ENCODE measurements at regions not wholly inside any gene's neighbourhood (a gene's known extent, or its start where the extent isn't known, plus 50 kb on each side); places are given as distances from the start of the nearest gene placed in this dataset.

GRCh38 chr5:148003226-148003625 is 60.6 kb upstream of the SPINK5 start:
- H3K4me1 Mint-ChIP-seq = peaks cover 5% of the 10 kb centered on the region

GRCh38 chr5:148002451-148002850 is 61.3 kb upstream of the SPINK5 start:
- WGBS, 2 experiments (ENCODE audit: insufficient coverage in 1 of 2, insufficient read length in 1 of 2) = 64 to 67% methylated on average over 3 of the region's 3 CpGs
- H3K27me3 Mint-ChIP-seq (ENCODE audit: insufficient read depth) = no peaks in the 10 kb centered on the region
- Histone ChIP-seq H3K9me3 (ENCODE audit: control insufficient read depth, low read length) (peaks cover 38% of the 10 kb centered on the region), H3K27ac (ENCODE audit: low read depth, low read length) (no peak overlapping the region), H3K4me1 (ENCODE audit: control insufficient read depth, insufficient read depth, low read length) (no peaks in the 10 kb centered on the region), H3K9ac (ENCODE audit: extremely low read depth, low read length, poor library complexity, severe bottlenecking) (no peak overlapping the region), H3K27me3 (ENCODE audit: control insufficient read depth, insufficient read depth, low read length, poor library complexity, severe bottlenecking) (no peaks in the 10 kb centered on the region), H3K36me3 (ENCODE audit: control insufficient read depth, insufficient read depth, low read length) (peaks cover 13% of the 10 kb centered on the region), H3K4me3 (ENCODE audit: low read length) (peak overlapping the region; percentile 29)
- TF ChIP-seq, protein P1, sequence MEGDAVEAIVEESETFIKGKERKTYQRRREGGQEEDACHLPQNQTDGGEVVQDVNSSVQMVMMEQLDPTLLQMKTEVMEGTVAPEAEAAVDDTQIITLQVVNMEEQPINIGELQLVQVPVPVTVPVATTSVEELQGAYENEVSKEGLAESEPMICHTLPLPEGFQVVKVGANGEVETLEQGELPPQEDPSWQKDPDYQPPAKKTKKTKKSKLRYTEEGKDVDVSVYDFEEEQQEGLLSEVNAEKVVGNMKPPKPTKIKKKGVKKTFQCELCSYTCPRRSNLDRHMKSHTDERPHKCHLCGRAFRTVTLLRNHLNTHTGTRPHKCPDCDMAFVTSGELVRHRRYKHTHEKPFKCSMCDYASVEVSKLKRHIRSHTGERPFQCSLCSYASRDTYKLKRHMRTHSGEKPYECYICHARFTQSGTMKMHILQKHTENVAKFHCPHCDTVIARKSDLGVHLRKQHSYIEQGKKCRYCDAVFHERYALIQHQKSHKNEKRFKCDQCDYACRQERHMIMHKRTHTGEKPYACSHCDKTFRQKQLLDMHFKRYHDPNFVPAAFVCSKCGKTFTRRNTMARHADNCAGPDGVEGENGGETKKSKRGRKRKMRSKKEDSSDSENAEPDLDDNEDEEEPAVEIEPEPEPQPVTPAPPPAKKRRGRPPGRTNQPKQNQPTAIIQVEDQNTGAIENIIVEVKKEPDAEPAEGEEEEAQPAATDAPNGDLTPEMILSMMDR (conservative IDR thresholded peaks at IDR 0.05) = no peak
- no peak overlapping the region for H3K27ac Mint-ChIP-seq
- H3K4me3 Mint-ChIP-seq = no peak overlapping the region
- peaks cover 62% of the 10 kb centered on the region for H3K36me3 Mint-ChIP-seq (ENCODE audit: low read depth)
- peaks cover 43% of the 10 kb centered on the region for H3K9me3 Mint-ChIP-seq
- no peak for DNase-seq
- peaks cover 6% of the 10 kb centered on the region for H3K4me1 Mint-ChIP-seq

More at GRCh38 chr5:148003226-148003625, 60.6 kb upstream of the SPINK5 start:
- TF ChIP-seq, protein P1 (conservative IDR thresholded peaks at IDR 0.05) = no peak
- Mint-ChIP-seq H3K27ac (no peak overlapping the region), H3K27me3 (ENCODE audit: insufficient read depth) (no peaks in the 10 kb centered on the region), H3K4me3 (no peak overlapping the region), H3K36me3 (ENCODE audit: low read depth) (peaks cover 66% of the 10 kb centered on the region), H3K9me3 (peaks cover 43% of the 10 kb centered on the region)
- no peaks in the 10 kb centered on the region for H3K27me3 ChIP-seq (ENCODE audit: control insufficient read depth, insufficient read depth, low read length, poor library complexity, severe bottlenecking)
- no peak overlapping the region for H3K9ac ChIP-seq (ENCODE audit: extremely low read depth, low read length, poor library complexity, severe bottlenecking)
- H3K36me3 ChIP-seq (ENCODE audit: control insufficient read depth, insufficient read depth, low read length) = peaks cover 19% of the 10 kb centered on the region
- no peak for DNase-seq
- H3K4me3 ChIP-seq (ENCODE audit: low read length) = no peak overlapping the region
- peaks cover 45% of the 10 kb centered on the region for H3K9me3 ChIP-seq (ENCODE audit: control insufficient read depth, low read length)
- H3K27ac ChIP-seq (ENCODE audit: low read depth, low read length) = no peak overlapping the region
- no peaks in the 10 kb centered on the region for H3K4me1 ChIP-seq (ENCODE audit: control insufficient read depth, insufficient read depth, low read length)

DNA sequence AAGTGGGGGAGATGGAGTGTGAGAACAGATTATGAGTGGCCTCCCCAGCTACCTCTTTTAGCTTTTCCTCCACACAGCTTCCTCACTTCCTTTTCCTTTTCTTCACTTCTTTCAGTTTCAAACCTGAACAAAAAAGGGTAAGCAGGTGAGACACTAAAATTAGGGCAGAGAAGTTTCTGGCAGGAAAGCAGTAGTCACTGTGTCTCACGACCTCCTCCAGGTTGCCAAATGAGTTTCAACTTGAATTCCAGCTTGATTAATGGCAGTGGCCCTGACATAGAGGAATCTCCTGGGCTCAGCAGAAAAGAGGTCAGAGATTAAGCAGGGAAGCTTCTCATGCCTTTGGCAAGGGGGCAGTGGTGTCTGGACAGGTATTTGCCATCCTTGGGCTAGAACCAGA is 63.7 kb upstream of the SPINK5 start:
- Histone ChIP-seq H3K27ac (ENCODE audit: low read depth, low read length) (no peak overlapping the region), H3K27me3 (ENCODE audit: control insufficient read depth, insufficient read depth, low read length, poor library complexity, severe bottlenecking) (no peaks in the 10 kb centered on the region), H3K4me1 (ENCODE audit: control insufficient read depth, insufficient read depth, low read length) (no peaks in the 10 kb centered on the region), H3K4me3 (ENCODE audit: low read length) (no peak overlapping the region), H3K9ac (ENCODE audit: extremely low read depth, low read length, poor library complexity, severe bottlenecking) (no peak overlapping the region), H3K9me3 (ENCODE audit: control insufficient read depth, low read length) (peaks cover 38% of the 10 kb centered on the region), H3K36me3 (ENCODE audit: control insufficient read depth, insufficient read depth, low read length) (peaks cover 2% of the 10 kb centered on the region)
- WGBS, 2 experiments (ENCODE audit: insufficient coverage in 1 of 2, insufficient read length in 1 of 2) = 87 to 92% methylated on average over 1 of the region's 1 CpG
- TF ChIP-seq, protein P1 (conservative IDR thresholded peaks at IDR 0.05) = no peak
- peaks cover 40% of the 10 kb centered on the region for H3K9me3 Mint-ChIP-seq
- H3K4me1 Mint-ChIP-seq = peaks cover 6% of the 10 kb centered on the region
- H3K4me3 Mint-ChIP-seq = no peak overlapping the region
- DNase-seq = no peak
- no peak overlapping the region for H3K27ac Mint-ChIP-seq
- H3K27me3 Mint-ChIP-seq (ENCODE audit: insufficient read depth) = no peaks in the 10 kb centered on the region
- H3K36me3 Mint-ChIP-seq (ENCODE audit: low read depth) = peaks cover 50% of the 10 kb centered on the region
